ENCODE measurements at regions not wholly inside any gene's neighbourhood (a gene's known extent, or its start where the extent isn't known, plus 50 kb on each side); places are given as distances from the start of the nearest gene placed in this dataset.

DNA sequence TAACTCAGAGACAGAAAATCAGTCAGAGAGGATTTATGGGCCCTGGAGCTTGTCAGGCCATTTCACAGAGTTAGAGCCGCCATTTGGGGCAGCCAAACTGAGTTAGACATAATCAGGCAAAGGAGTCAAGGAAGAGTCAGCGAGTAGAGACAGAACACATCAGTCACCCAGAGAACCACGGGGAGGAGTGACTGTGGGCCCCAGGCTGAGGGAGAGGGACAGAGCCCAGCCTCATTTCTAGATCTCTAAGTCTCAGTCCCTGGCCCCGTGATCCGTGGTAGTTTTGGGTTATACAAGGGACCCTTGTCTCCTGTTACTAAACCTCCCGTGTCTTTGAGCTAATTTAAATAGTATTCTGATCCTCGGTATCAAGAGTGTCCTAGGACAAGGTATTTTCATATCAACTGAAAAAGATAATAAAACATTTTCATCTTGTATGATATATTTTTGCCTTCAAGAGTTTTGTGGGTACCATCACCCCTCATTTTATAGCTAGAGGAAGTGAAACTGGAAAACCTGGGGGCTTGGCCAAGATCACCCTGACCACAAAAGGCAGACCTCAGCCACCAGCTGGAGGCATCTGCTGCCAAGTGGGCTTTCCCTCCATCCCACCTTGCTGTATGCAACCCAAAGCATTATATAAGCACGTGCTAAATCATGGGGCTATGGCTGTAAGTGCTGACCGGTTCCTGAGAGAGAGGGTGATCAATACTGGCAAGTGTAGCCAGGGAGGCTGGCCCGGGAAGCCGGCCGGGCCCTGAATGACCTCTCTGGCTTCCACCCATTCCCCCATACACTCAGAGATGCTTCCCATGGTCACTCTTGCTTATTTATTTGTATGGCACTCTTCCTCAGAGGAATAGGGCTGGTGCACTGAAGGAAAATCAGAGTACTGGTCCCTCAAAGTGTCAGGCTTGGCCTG lies 204.1 kb downstream of the BCOR start:
- TF ChIP-seq POLR2AphosphoS5 (IDR thresholded peaks at IDR 0.05) (no peak), CTCF (IDR thresholded peaks at IDR 0.05) (no peak)

Measured in transverse colon (tissue), 4 donors.